GM12865 (cell line): ENCODE measurements at regions not wholly inside any gene's neighbourhood (a gene's known extent, or its start where the extent isn't known, plus 50 kb on each side); places are given as distances from the start of the nearest gene placed in this dataset.
"Not testable (repeated sequence)": the region's sequence is repeated elsewhere in the genome, so short reads cannot be mapped to it uniquely, and the experiment has no call there.

Source experiments
- DNase-seq: peaks from one replicate; pipeline ENCODE4 v3.0.0; 2010; ENCODE audit warnings: low read depth
- H3K4me3 ChIP-seq: 2 replicates; pipeline ENCODE4 v1.5.1; 2011; ENCODE audit warnings: mild to moderate bottlenecking, low read depth, low read length, control low read depth
- CTCF ChIP-seq: IDR thresholded peaks from 2 replicates; pipeline ENCODE4 v1.5.1; 2011; ENCODE audit warnings: low read length, control low read depth, low read depth, inconsistent platforms; ENCODE audit not compliant: insufficient read depth; ENCODE audit errors: missing control alignments

DNA sequence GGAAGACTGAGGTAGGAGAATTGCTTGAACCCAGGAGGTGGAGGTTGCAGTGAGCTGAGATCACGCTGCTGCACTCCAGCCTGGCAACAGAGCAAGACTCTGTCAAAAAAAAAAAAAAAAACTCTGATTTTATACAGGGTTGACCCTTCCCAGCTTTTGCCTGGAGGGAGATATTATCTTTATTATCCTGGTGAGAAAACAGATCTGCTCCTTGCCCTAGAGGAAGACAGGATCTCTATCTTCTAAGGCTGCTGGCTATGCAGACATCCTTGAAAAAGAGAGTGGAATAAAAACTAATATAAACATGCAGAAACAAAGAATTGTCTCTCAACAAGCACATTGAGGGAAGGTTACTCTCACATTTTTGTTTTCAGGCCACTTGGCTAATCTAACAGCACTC lies 1503.4 kb upstream of the WWC1 start:
- TF ChIP-seq CTCF: no peak
- no peak for DNase-seq
- no peak overlapping the region for H3K4me3 ChIP-seq

DNA sequence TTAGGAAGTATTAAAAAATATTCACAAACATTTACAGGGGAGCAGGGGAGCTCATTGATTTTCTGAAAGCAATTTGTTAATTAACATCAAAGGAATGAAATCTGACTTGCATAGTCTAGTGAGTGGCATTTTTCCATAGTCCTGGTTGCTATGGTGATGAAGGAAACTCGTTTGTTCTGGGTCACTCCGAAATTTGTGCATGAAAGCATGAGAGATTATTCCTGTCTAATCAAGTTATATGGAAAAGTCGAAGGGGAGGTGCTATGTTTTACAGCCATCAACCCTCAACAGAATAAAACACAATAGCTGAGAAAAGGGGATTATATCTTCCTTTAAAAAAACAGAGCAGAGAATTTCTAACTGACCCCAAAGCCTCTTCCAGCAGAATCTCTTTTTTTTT lies 1495.7 kb upstream of the WWC1 start:
- no peak overlapping the region for H3K4me3 ChIP-seq
- DNase-seq: no peak
- no peak for TF ChIP-seq CTCF

DNA sequence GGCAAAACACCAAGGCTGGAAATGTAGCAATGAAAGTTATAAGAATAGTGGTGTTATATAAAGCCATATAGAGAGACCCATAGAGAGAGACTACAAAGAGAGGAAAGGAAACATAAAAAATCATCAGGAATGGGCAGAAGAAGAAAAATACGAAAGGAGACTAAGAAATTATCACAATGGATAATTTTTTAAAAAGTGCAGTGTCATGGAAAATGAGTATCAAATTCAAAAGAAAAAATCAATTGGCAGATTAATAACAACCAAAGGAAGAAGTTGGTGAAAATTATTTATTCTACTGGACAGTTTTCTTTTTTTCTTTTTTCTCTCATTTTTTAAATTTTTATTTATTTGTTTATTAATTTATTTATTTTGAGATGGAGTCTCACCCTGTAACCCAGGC lies 1488.4 kb upstream of the WWC1 start:
- no peak overlapping the region for H3K4me3 ChIP-seq
- DNase-seq: no peak
- no peak for TF ChIP-seq CTCF

DNA sequence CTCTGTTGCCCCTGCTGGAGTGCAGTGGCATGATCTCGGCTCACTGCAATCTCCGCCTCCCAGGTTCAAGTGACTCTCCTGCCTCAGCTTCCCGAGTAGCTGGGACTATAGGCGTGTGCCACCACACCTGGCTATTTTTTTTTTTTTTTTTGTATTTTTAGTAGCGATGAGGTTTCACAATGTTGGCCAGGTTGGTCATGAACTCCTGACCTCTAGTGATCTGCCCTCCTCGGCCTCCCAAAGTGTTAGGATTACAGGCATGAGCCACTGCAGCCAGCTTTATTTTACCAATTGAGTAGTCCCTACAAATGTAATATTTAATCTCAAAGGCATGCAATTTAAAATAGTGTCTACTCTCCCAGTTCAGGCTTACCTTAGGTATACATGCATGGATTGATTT lies 1487.2 kb upstream of the WWC1 start:
- DNase-seq, H3K4me3 ChIP-seq: not testable (repeated sequence)

- not testable (repeated sequence) for DNase-seq, H3K4me3 ChIP-seq
Observed at GRCh38 chr5:166804693-166805092, 1486.8 kb upstream of the WWC1 start.

DNA sequence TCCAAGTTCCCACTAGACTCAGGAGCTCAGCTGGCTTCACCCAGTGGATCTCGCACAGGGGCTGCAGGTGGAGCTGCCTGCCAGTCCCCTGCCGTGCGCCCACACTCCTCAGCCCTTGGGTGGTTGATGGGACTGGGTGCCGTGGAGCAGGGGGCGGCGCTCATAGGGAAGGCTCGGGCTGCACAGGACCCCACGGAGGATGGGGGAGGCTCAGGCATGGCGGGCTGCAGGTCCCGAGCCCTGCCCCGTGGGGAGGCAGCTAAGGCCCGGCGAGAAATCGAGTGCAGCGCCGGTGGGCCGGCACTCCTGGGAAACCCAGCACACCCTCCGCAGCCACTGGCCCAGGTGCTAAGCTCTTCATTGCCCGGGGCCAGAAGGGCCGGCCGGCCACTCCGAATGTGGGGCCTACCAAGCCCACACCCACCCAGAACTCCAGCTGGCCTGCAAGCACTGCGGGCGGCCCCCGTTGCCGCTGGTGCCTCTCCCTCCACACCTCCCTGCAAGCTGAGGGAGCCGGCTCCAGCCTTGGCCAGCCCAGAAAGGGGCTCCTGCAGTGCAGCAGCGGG lies 1481.3 kb upstream of the WWC1 start:
- H3K4me3 ChIP-seq, DNase-seq: not testable (repeated sequence)

GRCh38 chr5:166810721-166811120 lies 1480.7 kb upstream of the WWC1 start:
- no peak for TF ChIP-seq CTCF
- H3K4me3 ChIP-seq: no peak overlapping the region
- no peak for DNase-seq

GRCh38 chr5:166823360-166823759 lies 1468.1 kb upstream of the WWC1 start:
- no peak for DNase-seq
- TF ChIP-seq CTCF: no peak
- no peak overlapping the region for H3K4me3 ChIP-seq

DNA sequence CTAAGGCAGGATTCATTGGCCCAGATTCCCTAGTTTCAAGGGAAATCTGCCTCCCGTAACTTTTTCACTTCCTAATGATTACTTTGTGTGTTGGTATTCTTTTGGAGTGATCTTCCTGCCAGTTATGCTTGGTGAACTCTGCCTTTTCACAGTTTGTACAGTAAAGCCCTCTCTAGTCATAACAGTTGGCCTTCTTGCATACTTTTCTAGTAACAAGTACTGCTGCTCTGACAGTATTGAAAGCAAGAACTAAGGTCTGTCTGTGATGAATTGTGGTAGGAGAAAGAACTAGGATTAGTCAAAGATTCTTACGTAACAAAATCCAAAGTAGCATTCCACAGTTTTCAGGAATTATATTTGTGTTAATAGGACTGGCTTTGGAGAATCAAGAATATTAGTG lies 1457.2 kb upstream of the WWC1 start:
- H3K4me3 ChIP-seq: no peak overlapping the region
- no peak for TF ChIP-seq CTCF
- DNase-seq: no peak
